Mesendoderm (in vitro differentiated cells): ENCODE measurements at regions not wholly inside any gene's neighbourhood (a gene's known extent, or its start where the extent isn't known, plus 50 kb on each side); places are given as distances from the start of the nearest gene placed in this dataset.

ENCODE experiments used
- DNase-seq: peaks from one replicate; pipeline ENCODE4 v3.0.0; 2013
- H2AK5ac ChIP-seq: 2 replicates; pipeline ENCODE4 v1.6.1; 2013; ENCODE audit warnings: low read length, inconsistent platforms
- H2BK120ac ChIP-seq: 2 replicates; pipeline ENCODE4 v1.6.1; 2013; ENCODE audit warnings: low read depth, mild to moderate bottlenecking, low read length, moderate library complexity, mixed read lengths
- H2BK15ac ChIP-seq: replicated peaks from 2 replicates; pipeline ENCODE4 v1.6.1; 2013; ENCODE audit warnings: low read depth, mild to moderate bottlenecking, moderate library complexity
- H2BK5ac ChIP-seq: 2 replicates; pipeline ENCODE4 v1.6.1; 2013; ENCODE audit warnings: low read length, inconsistent platforms
- H3K18ac ChIP-seq: 2 replicates; pipeline ENCODE4 v1.6.1; 2013; ENCODE audit warnings: mild to moderate bottlenecking, low read length, mixed read lengths
- H3K23ac ChIP-seq: one replicate; pipeline ENCODE4 v1.6.1; 2013; ENCODE audit warnings: low read length
- H3K27ac ChIP-seq: 2 replicates; pipeline ENCODE4 v1.5.1; 2013; ENCODE audit warnings: low read depth, mild to moderate bottlenecking, inconsistent platforms, low read length, moderate library complexity
- H3K27me3 ChIP-seq: 2 replicates; pipeline ENCODE4 v1.6.1; 2013; ENCODE audit warnings: low read length, control low read depth, mild to moderate bottlenecking, inconsistent platforms; ENCODE audit not compliant: insufficient read depth, poor library complexity
- H3K36me3 ChIP-seq: 2 replicates; pipeline ENCODE4 v1.6.1; 2013; ENCODE audit warnings: low read length, inconsistent platforms; ENCODE audit not compliant: control insufficient read depth, insufficient read depth
- H3K4ac ChIP-seq: one replicate; pipeline ENCODE4 v1.6.1; 2013; ENCODE audit warnings: low read depth, mild to moderate bottlenecking, low read length, moderate library complexity
- H3K4me1 ChIP-seq: 2 replicates; pipeline ENCODE4 v1.6.1; 2013; ENCODE audit warnings: low read depth, low read length, inconsistent platforms; ENCODE audit not compliant: control insufficient read depth
- H3K4me2 ChIP-seq: 2 replicates; pipeline ENCODE4 v1.6.1; 2013; ENCODE audit warnings: low read length
- H3K4me3 ChIP-seq: 2 replicates; pipeline ENCODE4 v1.5.1; 2013; ENCODE audit warnings: mild to moderate bottlenecking, low read length
- H3K56ac ChIP-seq: one replicate; pipeline ENCODE4 v1.6.1; 2013; ENCODE audit warnings: low read length
- H3K79me1 ChIP-seq: 2 replicates; pipeline ENCODE4 v1.6.1; 2013; ENCODE audit warnings: low read length, inconsistent platforms
- H3K79me2 ChIP-seq: 2 replicates; pipeline ENCODE4 v1.6.1; 2013; ENCODE audit warnings: mild to moderate bottlenecking, low read length; ENCODE audit not compliant: control insufficient read depth, insufficient read depth
- H3K9ac ChIP-seq: 2 replicates; pipeline ENCODE4 v1.6.1; 2013; ENCODE audit warnings: low read length, inconsistent platforms
- H4K5ac ChIP-seq: one replicate; pipeline ENCODE4 v1.6.1; 2013; ENCODE audit warnings: low read length
- H4K8ac ChIP-seq: one replicate; pipeline ENCODE4 v1.6.1; 2013; ENCODE audit warnings: low read depth, mild to moderate bottlenecking, control low read depth, low read length, moderate library complexity
- WGBS: extraction: QIAGEN DNeasy Blood & Tissue Kit; methylation state at CpG from one replicate; pipeline ENCODE4 v1.1.7; 2013; ENCODE audit warnings: low lambda C conversion rate, missing lambda C conversion rate; ENCODE audit not compliant: insufficient coverage; ENCODE audit errors: extremely low coverage; 5-methylcytosine and 5-hydroxymethylcytosine counted together

- no peak overlapping the region for H2BK120ac ChIP-seq
- no peak for DNase-seq
- H3K27ac ChIP-seq: no peak overlapping the region
- no peak overlapping the region for H3K9ac ChIP-seq
- no peak overlapping the region for H4K8ac ChIP-seq
- no peaks in the 10 kb centered on the region for H3K79me2 ChIP-seq
- no peak overlapping the region for H3K4ac ChIP-seq
- no peaks in the 10 kb centered on the region for H3K27me3 ChIP-seq
- H3K36me3 ChIP-seq: no peaks in the 10 kb centered on the region
- no peak overlapping the region for H3K4me3 ChIP-seq
- H3K18ac ChIP-seq: no peak overlapping the region
- H3K4me1 ChIP-seq: no peaks in the 10 kb centered on the region
- H3K23ac ChIP-seq: no peak overlapping the region
- H4K5ac ChIP-seq: no peak overlapping the region
- H2BK5ac ChIP-seq: no peak overlapping the region
- no peaks in the 10 kb centered on the region for H3K79me1 ChIP-seq
- no peak overlapping the region for H3K4me2 ChIP-seq
- no peak overlapping the region for H2AK5ac ChIP-seq
- H2BK15ac ChIP-seq: no peak overlapping the region
- no peak overlapping the region for H3K56ac ChIP-seq
Observed at GRCh38 chrX:5586726-5587125, 641.9 kb downstream of the NLGN4X start.

GRCh38 chrX:5575407-5575806 lies 653.3 kb downstream of the NLGN4X start:
- no CpG with 5 or more reads among the region's 1 CpG for WGBS
- H3K18ac ChIP-seq: no peak overlapping the region
- no peak overlapping the region for H4K8ac ChIP-seq
- no peak overlapping the region for H2AK5ac ChIP-seq
- H3K4me3 ChIP-seq: no peak overlapping the region
- H3K36me3 ChIP-seq: no peaks in the 10 kb centered on the region
- no peak overlapping the region for H3K4ac ChIP-seq
- no peak for DNase-seq
- no peak overlapping the region for H3K9ac ChIP-seq
- no peaks in the 10 kb centered on the region for H3K27me3 ChIP-seq
- no peak overlapping the region for H3K23ac ChIP-seq
- H3K4me2 ChIP-seq: no peak overlapping the region
- H3K79me2 ChIP-seq: no peaks in the 10 kb centered on the region
- no peak overlapping the region for H3K56ac ChIP-seq
- no peak overlapping the region for H3K27ac ChIP-seq
- no peak overlapping the region for H2BK5ac ChIP-seq
- no peak overlapping the region for H2BK120ac ChIP-seq
- H3K79me1 ChIP-seq: no peaks in the 10 kb centered on the region
- H4K5ac ChIP-seq: no peak overlapping the region
- no peak overlapping the region for H2BK15ac ChIP-seq
- no peaks in the 10 kb centered on the region for H3K4me1 ChIP-seq

GRCh38 chrX:5568934-5569333 lies 659.7 kb downstream of the NLGN4X start:
- H3K79me2 ChIP-seq: no peaks in the 10 kb centered on the region
- no peaks in the 10 kb centered on the region for H3K27me3 ChIP-seq
- H3K56ac ChIP-seq: no peak overlapping the region
- H3K4me1 ChIP-seq: no peaks in the 10 kb centered on the region
- H2BK5ac ChIP-seq: no peak overlapping the region
- H3K4me3 ChIP-seq: no peak overlapping the region
- H3K23ac ChIP-seq: no peak overlapping the region
- no peaks in the 10 kb centered on the region for H3K36me3 ChIP-seq
- no peak overlapping the region for H4K5ac ChIP-seq
- H3K4ac ChIP-seq: no peak overlapping the region
- no peak overlapping the region for H3K4me2 ChIP-seq
- H3K18ac ChIP-seq: no peak overlapping the region
- no peak overlapping the region for H2BK15ac ChIP-seq
- H4K8ac ChIP-seq: no peak overlapping the region
- H2AK5ac ChIP-seq: no peak overlapping the region
- no peak for DNase-seq
- no peak overlapping the region for H3K27ac ChIP-seq
- H3K9ac ChIP-seq: no peak overlapping the region
- no peak overlapping the region for H2BK120ac ChIP-seq
- WGBS: no CpG with 5 or more reads among the region's 3 CpGs
- H3K79me1 ChIP-seq: no peaks in the 10 kb centered on the region

- no peak overlapping the region for H3K4me3 ChIP-seq
- DNase-seq: no peak
- no peaks in the 10 kb centered on the region for H3K4me1 ChIP-seq
- H3K27me3 ChIP-seq: no peaks in the 10 kb centered on the region
- no peaks in the 10 kb centered on the region for H3K36me3 ChIP-seq
- H3K27ac ChIP-seq: no peak overlapping the region
- H3K9ac ChIP-seq: no peak overlapping the region
- no peak overlapping the region for H4K8ac ChIP-seq
- H3K18ac ChIP-seq: no peak overlapping the region
- H2BK120ac ChIP-seq: no peak overlapping the region
- no peak overlapping the region for H3K4ac ChIP-seq
- no CpG with 5 or more reads among the region's 2 CpGs for WGBS
- H4K5ac ChIP-seq: no peak overlapping the region
- H3K56ac ChIP-seq: no peak overlapping the region
- H2BK15ac ChIP-seq: no peak overlapping the region
- no peaks in the 10 kb centered on the region for H3K79me2 ChIP-seq
- H2BK5ac ChIP-seq: no peak overlapping the region
- no peak overlapping the region for H2AK5ac ChIP-seq
- no peak overlapping the region for H3K23ac ChIP-seq
- no peak overlapping the region for H3K4me2 ChIP-seq
- H3K79me1 ChIP-seq: no peaks in the 10 kb centered on the region
Observed at GRCh38 chrX:5559386-5559785, 669.3 kb downstream of the NLGN4X start.

GRCh38 chrX:5549512-5549911 lies 679.2 kb downstream of the NLGN4X start:
- no peak overlapping the region for H4K8ac ChIP-seq
- no peak overlapping the region for H3K56ac ChIP-seq
- no peaks in the 10 kb centered on the region for H3K79me1 ChIP-seq
- no peak overlapping the region for H3K9ac ChIP-seq
- no peaks in the 10 kb centered on the region for H3K4me1 ChIP-seq
- H3K18ac ChIP-seq: no peak overlapping the region
- no peak overlapping the region for H2BK120ac ChIP-seq
- no peak overlapping the region for H3K27ac ChIP-seq
- no peak overlapping the region for H4K5ac ChIP-seq
- H3K4ac ChIP-seq: no peak overlapping the region
- no peaks in the 10 kb centered on the region for H3K79me2 ChIP-seq
- no peak overlapping the region for H2BK15ac ChIP-seq
- no peak overlapping the region for H3K4me2 ChIP-seq
- H3K23ac ChIP-seq: no peak overlapping the region
- no peak overlapping the region for H3K4me3 ChIP-seq
- no peak overlapping the region for H2BK5ac ChIP-seq
- H2AK5ac ChIP-seq: no peak overlapping the region
- no CpG with 5 or more reads among the region's 2 CpGs for WGBS
- H3K27me3 ChIP-seq: no peaks in the 10 kb centered on the region
- H3K36me3 ChIP-seq: no peaks in the 10 kb centered on the region
- DNase-seq: no peak

GRCh38 chrX:5537098-5537497 lies 691.6 kb downstream of the NLGN4X start:
- no peak for DNase-seq
- Histone ChIP-seq H3K4me3 (no peak overlapping the region), H3K4me1 (no peaks in the 10 kb centered on the region), H2BK120ac (no peak overlapping the region), H3K9ac (no peak overlapping the region), H2BK15ac (no peak overlapping the region), H3K79me2 (no peaks in the 10 kb centered on the region), H3K27ac (no peak overlapping the region), H3K79me1 (no peaks in the 10 kb centered on the region), H3K27me3 (no peaks in the 10 kb centered on the region), H3K36me3 (no peaks in the 10 kb centered on the region), H3K23ac (no peak overlapping the region), H4K8ac (no peak overlapping the region), H3K18ac (no peak overlapping the region), H3K4ac (no peak overlapping the region), H3K56ac (no peak overlapping the region), H2AK5ac (no peak overlapping the region), H2BK5ac (no peak overlapping the region), H3K4me2 (no peak overlapping the region), H4K5ac (no peak overlapping the region)
- no CpG with 5 or more reads among the region's 6 CpGs for WGBS
